ENCODE measurements at regions not wholly inside any gene's neighbourhood (a gene's known extent, or its start where the extent isn't known, plus 50 kb on each side); places are given as distances from the start of the nearest gene placed in this dataset.

- Mint-ChIP-seq H3K27ac (no peak overlapping the region), H3K36me3 (ENCODE audit: low read depth) (no peaks in the 10 kb centered on the region), H3K27me3 (peaks cover 3% of the 10 kb centered on the region), H3K4me3 (no peak overlapping the region), H3K4me1 (no peaks in the 10 kb centered on the region), H3K9me3 (no peaks in the 10 kb centered on the region)
- no peak for ATAC-seq (replicated peaks)
Observed at GRCh38 chr12:98084391-98084790, 431.0 kb upstream of the TMPO start.

- Mint-ChIP-seq H3K4me1 (no peaks in the 10 kb centered on the region), H3K4me3 (no peak overlapping the region), H3K36me3 (ENCODE audit: low read depth) (no peaks in the 10 kb centered on the region), H3K9me3 (peaks cover 3% of the 10 kb centered on the region), H3K27ac (no peak overlapping the region), H3K27me3 (peaks cover 7% of the 10 kb centered on the region)
- no peak for ATAC-seq (replicated peaks)
Observed at GRCh38 chr12:98085046-98085755, 430.2 kb upstream of the TMPO start.

DNA sequence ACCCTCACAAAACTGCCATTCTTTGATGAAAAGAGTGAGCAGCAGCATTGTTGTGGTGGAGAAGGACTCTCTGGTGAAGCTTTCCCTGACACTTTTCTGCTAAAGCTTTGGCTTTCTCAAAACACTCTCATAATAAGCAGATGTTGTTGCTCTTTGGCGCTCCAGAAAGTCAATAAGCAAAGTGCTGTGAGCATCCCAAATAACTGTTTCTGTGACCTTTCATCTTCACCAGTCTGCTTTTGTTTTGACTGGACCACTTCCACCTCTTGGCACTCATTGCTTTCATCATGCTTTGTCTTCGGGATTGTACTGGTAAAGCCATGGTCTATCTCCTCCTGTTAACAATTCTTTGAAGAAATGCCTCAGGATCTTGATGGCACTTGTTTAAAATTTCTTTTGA lies 424.7 kb upstream of the TMPO start:
- no peaks in the 10 kb centered on the region for H3K36me3 Mint-ChIP-seq (ENCODE audit: low read depth)
- peaks cover 12% of the 10 kb centered on the region for H3K27me3 Mint-ChIP-seq
- H3K9me3 Mint-ChIP-seq: peaks cover 9% of the 10 kb centered on the region
- H3K4me1 Mint-ChIP-seq: no peaks in the 10 kb centered on the region
- no peak overlapping the region for H3K4me3 Mint-ChIP-seq
- ATAC-seq (replicated peaks): no peak
- H3K27ac Mint-ChIP-seq: no peak overlapping the region

GRCh38 chr12:98096436-98096835 lies 419.0 kb upstream of the TMPO start:
- ATAC-seq (replicated peaks): no peak
- Mint-ChIP-seq H3K9me3 (peaks cover 5% of the 10 kb centered on the region), H3K4me1 (no peaks in the 10 kb centered on the region), H3K36me3 (ENCODE audit: low read depth) (no peaks in the 10 kb centered on the region), H3K27ac (no peak overlapping the region), H3K4me3 (no peak overlapping the region), H3K27me3 (peaks cover 7% of the 10 kb centered on the region)

- no peak for ATAC-seq (replicated peaks)
- peaks cover 6% of the 10 kb centered on the region for H3K27me3 Mint-ChIP-seq
- H3K4me3 Mint-ChIP-seq: no peak overlapping the region
- no peaks in the 10 kb centered on the region for H3K4me1 Mint-ChIP-seq
- H3K27ac Mint-ChIP-seq: no peak overlapping the region
- H3K9me3 Mint-ChIP-seq: no peaks in the 10 kb centered on the region
- no peaks in the 10 kb centered on the region for H3K36me3 Mint-ChIP-seq (ENCODE audit: low read depth)
Observed at GRCh38 chr12:98106031-98106683, 409.2 kb upstream of the TMPO start.

DNA sequence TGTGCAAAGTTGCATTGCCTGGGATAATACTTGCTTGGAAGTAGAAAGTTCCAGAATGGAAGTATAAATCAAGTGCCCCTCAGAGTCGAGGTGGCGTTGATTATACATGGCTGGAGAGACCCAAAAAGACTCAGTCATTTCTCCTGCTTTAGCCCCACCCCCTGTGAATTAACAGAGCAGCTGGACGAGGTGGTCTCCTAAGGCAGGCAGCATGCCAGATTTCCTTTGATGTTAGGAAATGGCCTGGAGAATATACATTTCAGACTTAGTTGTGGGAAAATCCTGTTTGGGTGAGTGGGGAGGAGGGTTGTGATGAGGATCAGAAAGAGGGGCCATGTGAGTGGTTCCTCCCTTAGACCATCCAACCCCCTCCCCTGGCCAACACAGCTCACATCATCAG lies 406.1 kb upstream of the TMPO start:
- no peak for ATAC-seq (replicated peaks)
- H3K27ac Mint-ChIP-seq: no peak overlapping the region
- H3K36me3 Mint-ChIP-seq (ENCODE audit: low read depth): no peaks in the 10 kb centered on the region
- no peaks in the 10 kb centered on the region for H3K9me3 Mint-ChIP-seq
- no peak overlapping the region for H3K4me3 Mint-ChIP-seq
- no peaks in the 10 kb centered on the region for H3K4me1 Mint-ChIP-seq
- H3K27me3 Mint-ChIP-seq: peaks cover 3% of the 10 kb centered on the region

- Mint-ChIP-seq H3K4me1 (no peaks in the 10 kb centered on the region), H3K27me3 (peaks cover 3% of the 10 kb centered on the region), H3K9me3 (no peaks in the 10 kb centered on the region), H3K4me3 (no peak overlapping the region), H3K27ac (no peak overlapping the region), H3K36me3 (ENCODE audit: low read depth) (no peaks in the 10 kb centered on the region)
- ATAC-seq (replicated peaks): no peak
Observed at GRCh38 chr12:98110536-98110935, 404.9 kb upstream of the TMPO start.

GRCh38 chr12:98113548-98113947 lies 401.8 kb upstream of the TMPO start:
- no peaks in the 10 kb centered on the region for H3K4me1 Mint-ChIP-seq
- H3K27ac Mint-ChIP-seq: no peak overlapping the region
- H3K4me3 Mint-ChIP-seq: no peak overlapping the region
- H3K27me3 Mint-ChIP-seq: peaks cover 10% of the 10 kb centered on the region
- H3K36me3 Mint-ChIP-seq (ENCODE audit: low read depth): no peaks in the 10 kb centered on the region
- no peaks in the 10 kb centered on the region for H3K9me3 Mint-ChIP-seq
- no peak for ATAC-seq (replicated peaks)

DNA sequence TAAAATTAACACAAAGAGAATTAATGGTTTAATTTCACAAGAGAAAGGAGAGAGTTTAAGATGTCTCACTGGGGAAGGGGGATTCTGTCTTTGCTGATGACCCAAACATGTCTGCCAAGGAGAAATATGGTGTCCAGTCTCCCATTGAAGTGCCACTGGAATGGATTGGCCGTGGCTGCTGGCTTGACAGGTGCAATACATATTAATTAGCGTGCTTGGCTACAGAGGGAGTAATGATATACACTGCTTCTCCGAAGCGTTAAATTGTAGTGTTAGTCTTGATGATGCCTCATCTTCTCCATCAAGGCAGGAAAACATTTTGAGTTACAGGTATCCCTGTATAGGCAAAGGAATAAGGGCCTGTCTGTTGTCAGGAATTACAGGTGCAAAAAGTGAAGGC lies 393.4 kb upstream of the TMPO start:
- no peak overlapping the region for H3K27ac Mint-ChIP-seq
- no peak for ATAC-seq (replicated peaks)
- no peaks in the 10 kb centered on the region for H3K36me3 Mint-ChIP-seq (ENCODE audit: low read depth)
- no peak overlapping the region for H3K4me3 Mint-ChIP-seq
- no peaks in the 10 kb centered on the region for H3K4me1 Mint-ChIP-seq
- H3K9me3 Mint-ChIP-seq: no peaks in the 10 kb centered on the region
- H3K27me3 Mint-ChIP-seq: peaks cover 10% of the 10 kb centered on the region

GRCh38 chr12:98123021-98123461 lies 392.3 kb upstream of the TMPO start:
- no peak overlapping the region for H3K27ac Mint-ChIP-seq
- no peak overlapping the region for H3K4me3 Mint-ChIP-seq
- H3K36me3 Mint-ChIP-seq (ENCODE audit: low read depth): no peaks in the 10 kb centered on the region
- no peak for ATAC-seq (replicated peaks)
- no peaks in the 10 kb centered on the region for H3K4me1 Mint-ChIP-seq
- no peaks in the 10 kb centered on the region for H3K9me3 Mint-ChIP-seq
- peaks cover 3% of the 10 kb centered on the region for H3K27me3 Mint-ChIP-seq

GRCh38 chr12:98126637-98127335 lies 388.6 kb upstream of the TMPO start:
- no peaks in the 10 kb centered on the region for H3K9me3 Mint-ChIP-seq
- H3K27me3 Mint-ChIP-seq: peaks cover 10% of the 10 kb centered on the region
- no peak overlapping the region for H3K27ac Mint-ChIP-seq
- ATAC-seq (replicated peaks): no peak
- no peaks in the 10 kb centered on the region for H3K4me1 Mint-ChIP-seq
- no peak overlapping the region for H3K4me3 Mint-ChIP-seq
- H3K36me3 Mint-ChIP-seq (ENCODE audit: low read depth): no peaks in the 10 kb centered on the region

GRCh38 chr12:98127336-98127679 lies 388.1 kb upstream of the TMPO start:
- Mint-ChIP-seq H3K27ac (no peak overlapping the region), H3K27me3 (peaks cover 10% of the 10 kb centered on the region), H3K4me3 (no peak overlapping the region), H3K36me3 (ENCODE audit: low read depth) (no peaks in the 10 kb centered on the region), H3K9me3 (no peaks in the 10 kb centered on the region), H3K4me1 (no peaks in the 10 kb centered on the region)
- ATAC-seq (replicated peaks): no peak

DNA sequence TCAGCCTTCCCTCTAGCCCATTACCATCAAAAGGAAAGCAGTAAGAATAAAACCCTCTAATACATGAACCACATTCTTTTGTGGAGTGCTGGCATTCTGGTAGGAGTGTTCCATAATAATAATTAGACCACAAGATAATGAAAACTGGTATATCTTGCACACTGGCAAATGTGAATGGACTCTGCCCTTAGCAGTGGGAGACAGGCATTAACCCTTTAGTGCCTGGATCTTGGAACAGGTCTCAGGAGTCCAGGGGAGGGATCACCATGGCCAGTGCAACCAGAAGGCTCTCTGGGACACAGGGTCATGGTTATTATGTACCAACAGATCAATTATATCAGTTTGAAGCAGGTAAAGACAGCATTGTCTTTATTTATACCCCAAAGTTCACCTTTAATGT lies 387.5 kb upstream of the TMPO start:
- no peaks in the 10 kb centered on the region for H3K4me1 Mint-ChIP-seq
- ATAC-seq (replicated peaks): no peak
- H3K27me3 Mint-ChIP-seq: peaks cover 11% of the 10 kb centered on the region
- H3K36me3 Mint-ChIP-seq (ENCODE audit: low read depth): no peaks in the 10 kb centered on the region
- H3K4me3 Mint-ChIP-seq: no peak overlapping the region
- no peak overlapping the region for H3K27ac Mint-ChIP-seq
- H3K9me3 Mint-ChIP-seq: no peaks in the 10 kb centered on the region

GRCh38 chr12:98136544-98136943 lies 378.8 kb upstream of the TMPO start:
- H3K36me3 Mint-ChIP-seq (ENCODE audit: low read depth): no peaks in the 10 kb centered on the region
- H3K9me3 Mint-ChIP-seq: no peaks in the 10 kb centered on the region
- H3K4me1 Mint-ChIP-seq: no peaks in the 10 kb centered on the region
- H3K27ac Mint-ChIP-seq: no peak overlapping the region
- H3K4me3 Mint-ChIP-seq: no peak overlapping the region
- ATAC-seq (replicated peaks): no peak
- H3K27me3 Mint-ChIP-seq: peaks cover 4% of the 10 kb centered on the region

DNA sequence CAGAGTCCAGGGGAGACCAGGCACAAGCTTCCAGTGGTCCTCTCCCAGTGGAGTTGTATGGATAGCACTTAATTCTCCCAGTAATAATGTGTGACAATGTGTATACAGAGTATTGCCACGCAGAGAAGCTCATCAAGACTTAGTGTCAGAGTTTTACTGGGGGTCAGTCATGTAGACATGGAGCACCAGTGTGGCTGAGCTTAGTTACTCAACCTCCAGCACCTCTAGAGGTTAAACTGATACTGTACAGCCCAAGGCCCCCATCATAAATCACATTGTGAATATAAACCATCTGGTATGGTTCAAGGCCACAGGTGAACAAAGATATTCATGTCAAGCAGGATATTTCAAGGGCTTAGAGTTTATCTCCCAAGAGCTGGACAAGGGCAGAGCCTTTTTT lies 378.1 kb upstream of the TMPO start:
- no peaks in the 10 kb centered on the region for H3K36me3 Mint-ChIP-seq (ENCODE audit: low read depth)
- no peaks in the 10 kb centered on the region for H3K4me1 Mint-ChIP-seq
- H3K27me3 Mint-ChIP-seq: peaks cover 4% of the 10 kb centered on the region
- no peak overlapping the region for H3K27ac Mint-ChIP-seq
- no peaks in the 10 kb centered on the region for H3K9me3 Mint-ChIP-seq
- H3K4me3 Mint-ChIP-seq: no peak overlapping the region
- no peak for ATAC-seq (replicated peaks)

All from activated T-helper 17 cell treated with anti-CD3 and anti-CD28 coated beads, Interleukin-2, amount 50 U/mL, for 72 hours (primary cell).